ENCODE measurements at regions not wholly inside any gene's neighbourhood (a gene's known extent, or its start where the extent isn't known, plus 50 kb on each side); places are given as distances from the start of the nearest gene placed in this dataset.
"Not testable (repeated sequence)": the region's sequence is repeated elsewhere in the genome, so short reads cannot be mapped to it uniquely, and the experiment has no call there.

GRCh38 chr18:30929718-30930117, 112.8 kb downstream of the DSC3 start:
- DNase-seq (ENCODE audit: low read depth): no peak

GRCh38 chr18:30929065-30929464, 113.5 kb downstream of the DSC3 start:
- no peak for DNase-seq (ENCODE audit: low read depth)

- no peak for DNase-seq (ENCODE audit: low read depth)
These were observed 114.9 kb downstream of the DSC3 start for GRCh38 chr18:30927517-30928075.

- DNase-seq (ENCODE audit: low read depth): no peak
These were observed 115.5 kb downstream of the DSC3 start for GRCh38 chr18:30927042-30927441.

- no peak for DNase-seq (ENCODE audit: low read depth)
These were observed 116.7 kb downstream of the DSC3 start for GRCh38 chr18:30925795-30926194.

- DNase-seq (ENCODE audit: low read depth): no peak
These were observed 121.8 kb downstream of the DSC3 start for GRCh38 chr18:30920757-30921156.

GRCh38 chr18:30920351-30920750, 122.2 kb downstream of the DSC3 start:
- no peak for DNase-seq (ENCODE audit: low read depth)

- no peak for DNase-seq (ENCODE audit: low read depth)
These were observed 124.9 kb downstream of the DSC3 start for GRCh38 chr18:30917651-30918050.

GRCh38 chr18:30915336-30915988, 127.1 kb downstream of the DSC3 start:
- no peak for DNase-seq (ENCODE audit: low read depth)

- DNase-seq (ENCODE audit: low read depth): no peak
These were observed 134.2 kb downstream of the DSC3 start for GRCh38 chr18:30908381-30908780.

- DNase-seq (ENCODE audit: low read depth): no peak
These were observed 139.0 kb downstream of the DSC3 start for GRCh38 chr18:30903566-30903965.

GRCh38 chr18:30889519-30890301, 152.8 kb downstream of the DSC3 start:
- DNase-seq (ENCODE audit: low read depth): no peak

- no peak for DNase-seq (ENCODE audit: low read depth)
These were observed 154.2 kb downstream of the DSC3 start for GRCh38 chr18:30888344-30888743.

- DNase-seq (ENCODE audit: low read depth): no peak
These were observed 155.5 kb downstream of the DSC3 start for GRCh38 chr18:30886998-30887397.

GRCh38 chr18:30870466-30870865, 172.1 kb downstream of the DSC3 start:
- no peak for DNase-seq (ENCODE audit: low read depth)

GRCh38 chr18:30862900-30863299, 179.6 kb downstream of the DSC3 start:
- no peak for DNase-seq (ENCODE audit: low read depth)

GRCh38 chr18:30860741-30861140, 181.8 kb downstream of the DSC3 start:
- DNase-seq (ENCODE audit: low read depth): no peak

- DNase-seq (ENCODE audit: low read depth): no peak
These were observed 183.5 kb downstream of the DSC3 start for GRCh38 chr18:30859036-30859435.

GRCh38 chr18:30858560-30858959, 184.0 kb downstream of the DSC3 start:
- no peak for DNase-seq (ENCODE audit: low read depth)

- DNase-seq (ENCODE audit: low read depth): no peak
These were observed 186.8 kb downstream of the DSC3 start for GRCh38 chr18:30855762-30856161.

GRCh38 chr18:30852980-30853379, 189.6 kb downstream of the DSC3 start:
- no peak for DNase-seq (ENCODE audit: low read depth)

GRCh38 chr18:30852541-30852940, 190.0 kb downstream of the DSC3 start:
- DNase-seq (ENCODE audit: low read depth): no peak

GRCh38 chr18:30839056-30839561, 203.4 kb downstream of the DSC3 start:
- DNase-seq (ENCODE audit: low read depth): not testable (repeated sequence)

All from HS-27A (cell line).